ENCODE measurements at regions not wholly inside any gene's neighbourhood (a gene's known extent, or its start where the extent isn't known, plus 50 kb on each side); places are given as distances from the start of the nearest gene placed in this dataset.

- no peak for DNase-seq (ENCODE audit: low read depth in 1 of 2, low spot score in 1 of 2)
- Histone ChIP-seq H3K4me2 (no peak overlapping the region), H3K27ac (no peak overlapping the region), H3K4me3 (no peak overlapping the region), H3K4me1 (no peaks in the 10 kb centered on the region), H3K9me3 (no peaks in the 10 kb centered on the region)
- CTCF ChIA-PET = interaction anchor here (1.1 kb wide), 1 partner anchor 9 kb away, joined by 3 read pairs; no protein-coding TSS in a partner anchor
- TF ChIP-seq RCOR1 (IDR thresholded peaks at IDR 0.05; ENCODE audit: low read depth, low read length) (no peak), CTCF (IDR thresholded peaks at IDR 0.05) (no peak), BHLHE40 (IDR thresholded peaks at IDR 0.05; ENCODE audit: low read depth, low read length) (no peak), ZC3H11A (IDR thresholded peaks at IDR 0.05) (no peak), JUNB (IDR thresholded peaks at IDR 0.05) (no peak), RFX5 (IDR thresholded peaks at IDR 0.05) (no peak), FOSB (CRISPR knock-in tag; IDR thresholded peaks at IDR 0.05) (no peak), TFCP2L1 (CRISPR knock-in tag; IDR thresholded peaks at IDR 0.05) (no peak), MAX (IDR thresholded peaks at IDR 0.05) (no peak), ZSCAN20 (CRISPR knock-in tag; IDR thresholded peaks at IDR 0.05) (no peak), RARB (CRISPR knock-in tag; IDR thresholded peaks at IDR 0.05) (no peak), REST (IDR thresholded peaks at IDR 0.05) (no peak), KDM1A (IDR thresholded peaks at IDR 0.05; ENCODE audit: low read depth) (no peak), GATA3 (IDR thresholded peaks at IDR 0.05; ENCODE audit: borderline replicate concordance) (no peak)
- POLR2A ChIA-PET = no interaction called here
- FAIRE-seq = no peak
- ATAC-seq = no peak
- 46% methylated on average over 3 of the region's 3 CpGs for WGBS (ENCODE audit: missing lambda C conversion rate)
Observed at GRCh38 chr9:82454509-82455190, 466.1 kb downstream of the SPATA31D1 start.

- TF ChIP-seq CBX8 (IDR thresholded peaks at IDR 0.05) = no peak
- no peak for TF ChIP-seq EHMT2 (IDR thresholded peaks at IDR 0.05; ENCODE audit: low read depth)
- no peak for TF ChIP-seq NR3C1 (IDR thresholded peaks at IDR 0.05)
- TF ChIP-seq ZFP36 (IDR thresholded peaks at IDR 0.05; ENCODE audit: borderline replicate concordance, partially characterized antibody) = no peak
- no peak for ATAC-seq
- no peak for FAIRE-seq
- Histone ChIP-seq H3K4me2 (no peak overlapping the region), H3K27ac (no peak overlapping the region), H3K9me3 (no peaks in the 10 kb centered on the region), H3K4me3 (no peak overlapping the region), H3K4me1 (no peaks in the 10 kb centered on the region)
- no peak for DNase-seq (ENCODE audit: low read depth in 1 of 2, low spot score in 1 of 2)
- CTCF ChIA-PET = interaction anchor here (1.8 kb wide), 1 partner anchor 15 kb away, joined by 4 read pairs; no protein-coding TSS in a partner anchor
- 39% methylated on average over 1 of the region's 1 CpG for WGBS (ENCODE audit: missing lambda C conversion rate)
- POLR2A ChIA-PET = no interaction called here
Observed at GRCh38 chr9:82456642-82457041, 468.1 kb downstream of the SPATA31D1 start.

- POLR2A ChIA-PET = no interaction called here
- H3K4me3 ChIP-seq = no peak overlapping the region
- H3K4me1 ChIP-seq = no peaks in the 10 kb centered on the region
- DNase-seq (ENCODE audit: low read depth in 1 of 2, low spot score in 1 of 2) (no peak), ATAC-seq (no peak), FAIRE-seq (no peak)
- no peaks in the 10 kb centered on the region for H3K9me3 ChIP-seq
- no peak for TF ChIP-seq GATA3 (IDR thresholded peaks at IDR 0.05; ENCODE audit: borderline replicate concordance)
- no peak overlapping the region for H3K4me2 ChIP-seq
- 16% methylated on average over 2 of the region's 2 CpGs for WGBS (ENCODE audit: missing lambda C conversion rate)
- CTCF ChIA-PET = interaction anchor here (0.6 to 1.8 kb wide), 2 partner anchors 16 to 1210 kb away, joined by 3 to 4 read pairs; no protein-coding TSS in a partner anchor
- H3K27ac ChIP-seq = no peak overlapping the region
Observed at GRCh38 chr9:82457298-82457697, 468.7 kb downstream of the SPATA31D1 start.

Measured in A549 (cell line).